ENCODE measurements at regions not wholly inside any gene's neighbourhood (a gene's known extent, or its start where the extent isn't known, plus 50 kb on each side); places are given as distances from the start of the nearest gene placed in this dataset.

GRCh38 chr13:107392205-107392604 is 823.1 kb downstream of the LIG4 start:
- DNase-seq (ENCODE audit: low spot score): no peak

GRCh38 chr13:107387525-107387924 is 819.6 kb upstream of the ARGLU1 start:
- DNase-seq (ENCODE audit: low spot score): no peak

DNA sequence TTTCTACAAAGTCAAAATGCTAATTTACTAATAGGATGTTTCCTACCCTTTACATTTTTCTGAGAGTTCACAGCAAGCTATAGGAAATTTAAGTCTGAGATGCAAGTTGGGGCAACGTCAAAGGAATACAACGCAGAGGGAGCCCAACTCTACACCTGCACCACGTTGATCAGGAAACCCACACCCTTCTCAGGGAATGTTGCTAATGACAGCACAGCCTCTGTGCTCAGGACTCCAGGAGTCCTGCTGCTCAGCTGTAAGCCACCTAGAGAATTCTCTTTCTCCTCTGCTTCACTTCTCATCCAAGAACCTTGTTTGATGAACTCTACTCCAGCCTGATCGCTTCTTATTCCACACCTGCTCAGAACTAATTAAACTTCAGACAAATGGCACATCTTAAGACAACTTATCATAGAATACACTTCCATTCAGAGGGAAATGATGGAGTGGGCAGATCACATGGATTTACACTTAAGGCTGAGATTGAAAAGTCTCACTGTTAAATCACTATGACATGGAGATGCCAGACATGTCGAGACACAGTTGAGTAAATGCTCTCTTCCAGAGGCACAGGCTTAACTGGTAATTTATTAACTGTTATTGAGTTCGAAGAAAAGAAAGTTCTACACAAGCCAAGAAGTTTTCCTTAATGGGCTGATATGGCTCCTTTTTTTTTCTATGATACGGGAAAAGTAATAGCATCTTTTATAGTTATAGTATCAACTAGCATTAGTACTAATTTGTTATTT is 811.6 kb upstream of the ARGLU1 start:
- DNase-seq (ENCODE audit: low spot score): no peak

GRCh38 chr13:107376341-107377125 is 808.6 kb upstream of the ARGLU1 start:
- DNase-seq (ENCODE audit: low spot score): no peak

DNA sequence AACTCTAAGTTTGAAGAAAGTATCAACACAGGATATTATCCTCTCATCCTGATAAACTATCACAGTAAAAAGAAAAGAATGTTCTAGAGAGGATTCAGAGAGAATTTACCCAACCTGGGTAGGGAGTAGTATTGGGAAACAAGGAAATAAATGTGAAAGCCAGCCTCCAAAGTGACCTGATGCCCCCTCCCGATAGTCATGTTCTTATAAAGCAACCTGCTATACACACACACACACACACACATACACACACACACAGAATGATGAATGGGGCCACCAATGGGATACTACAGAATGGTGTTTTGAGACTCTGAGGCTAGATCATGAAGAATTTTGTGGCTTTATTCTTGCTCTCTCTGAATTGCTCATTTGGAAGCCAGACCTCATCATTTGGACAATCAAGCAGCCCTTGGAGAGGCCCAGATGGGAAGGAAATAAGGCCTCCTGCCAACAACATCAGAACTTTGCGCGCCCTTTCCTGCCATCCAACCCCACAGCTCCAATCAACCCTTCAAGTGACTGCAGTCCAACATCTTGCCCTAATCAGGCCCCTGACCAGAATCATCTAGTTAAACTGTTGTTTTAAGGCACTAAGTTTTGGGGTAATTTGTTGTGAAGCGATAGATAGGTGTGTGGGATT is 807.9 kb upstream of the ARGLU1 start:
- DNase-seq (ENCODE audit: low spot score): no peak

- no peak for DNase-seq (ENCODE audit: low spot score)
Measured at GRCh38 chr13:107374038-107374437, 806.1 kb upstream of the ARGLU1 start.

- no peak for DNase-seq (ENCODE audit: low spot score)
Measured at GRCh38 chr13:107373551-107373950, 805.6 kb upstream of the ARGLU1 start.

DNA sequence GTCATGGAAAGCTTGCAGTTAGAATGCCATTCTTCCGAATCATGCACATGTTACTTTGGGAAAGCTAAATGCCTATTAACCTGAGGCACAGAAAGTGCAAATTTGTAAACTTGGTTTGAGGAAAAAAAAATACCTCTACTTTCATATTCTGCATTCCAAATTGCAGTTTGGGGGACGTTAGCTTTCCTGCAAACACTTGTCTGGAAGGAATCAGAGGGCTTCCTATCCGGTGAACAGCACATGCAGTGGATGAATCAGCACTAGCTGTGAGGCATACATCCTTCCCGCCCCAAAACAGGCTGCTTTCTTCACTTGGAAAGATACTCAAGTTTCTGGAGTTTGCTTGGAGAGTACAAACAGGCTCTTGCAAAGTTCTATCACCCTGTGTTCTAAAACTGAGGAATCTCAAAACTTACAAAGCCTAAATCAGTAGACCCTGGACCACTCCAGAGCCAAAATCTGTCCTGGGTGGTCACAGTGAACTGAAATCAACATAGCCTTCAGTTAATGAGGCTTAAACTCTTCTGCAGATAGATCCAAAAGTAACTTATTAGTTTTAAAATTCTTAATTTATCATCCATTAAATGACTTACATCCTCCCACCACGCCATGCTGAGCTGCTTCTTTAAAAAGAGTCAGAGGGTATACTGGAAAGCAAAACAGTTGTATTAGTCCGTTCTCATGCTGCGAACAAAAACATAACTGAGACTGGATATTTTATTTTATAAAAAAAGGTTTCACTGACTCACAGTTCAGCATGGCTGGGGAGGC is 802.3 kb upstream of the ARGLU1 start:
- no peak for DNase-seq (ENCODE audit: low spot score)

DNA sequence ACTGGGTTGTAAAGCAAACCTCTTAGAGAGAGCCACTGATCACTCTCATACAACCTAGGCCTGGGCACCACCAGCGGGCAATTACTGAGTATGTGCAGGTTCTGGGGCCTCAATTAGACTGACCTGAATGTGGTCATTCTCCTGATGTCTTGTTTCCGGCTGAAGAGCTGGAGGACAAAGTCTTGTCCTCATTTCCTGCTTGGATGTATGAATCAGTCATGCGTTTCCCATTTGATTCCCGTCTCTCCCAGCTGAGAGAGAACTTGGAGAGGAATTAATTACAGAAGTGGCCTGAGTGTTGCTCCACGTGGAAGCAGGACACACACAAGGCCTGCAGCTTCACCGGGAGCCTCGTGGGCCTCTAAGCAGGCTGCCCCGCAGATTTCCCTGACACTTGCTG is 799.3 kb upstream of the ARGLU1 start:
- DNase-seq (ENCODE audit: low spot score): no peak

GRCh38 chr13:107365466-107366215 is 797.7 kb upstream of the ARGLU1 start:
- no peak for DNase-seq (ENCODE audit: low spot score)

GRCh38 chr13:107364658-107365057 is 796.7 kb upstream of the ARGLU1 start:
- no peak for DNase-seq (ENCODE audit: low spot score)

- DNase-seq (ENCODE audit: low spot score): no peak
Measured at GRCh38 chr13:107361666-107362065, 793.7 kb upstream of the ARGLU1 start.

DNA sequence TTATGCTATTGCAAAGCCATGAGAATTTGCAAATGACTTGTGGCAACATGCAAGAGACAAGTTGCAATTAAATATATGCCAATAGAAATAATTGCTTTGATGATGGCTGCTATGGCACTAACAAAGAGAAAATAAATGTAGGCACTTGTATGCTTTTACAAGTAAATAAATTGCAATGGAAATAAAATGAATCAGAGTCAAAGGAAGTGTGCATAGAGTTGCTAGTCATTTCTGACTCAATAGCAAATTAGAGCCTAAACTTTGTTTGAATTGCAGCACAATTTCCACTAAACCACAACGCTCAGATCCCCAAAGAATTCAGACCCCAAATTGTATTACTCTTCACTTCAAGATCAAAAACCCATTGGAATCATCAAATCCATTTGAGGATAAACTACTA is 792.1 kb upstream of the ARGLU1 start:
- no peak for DNase-seq (ENCODE audit: low spot score)

- no peak for DNase-seq (ENCODE audit: low spot score)
Measured at GRCh38 chr13:107358866-107359265, 790.9 kb upstream of the ARGLU1 start.

DNA sequence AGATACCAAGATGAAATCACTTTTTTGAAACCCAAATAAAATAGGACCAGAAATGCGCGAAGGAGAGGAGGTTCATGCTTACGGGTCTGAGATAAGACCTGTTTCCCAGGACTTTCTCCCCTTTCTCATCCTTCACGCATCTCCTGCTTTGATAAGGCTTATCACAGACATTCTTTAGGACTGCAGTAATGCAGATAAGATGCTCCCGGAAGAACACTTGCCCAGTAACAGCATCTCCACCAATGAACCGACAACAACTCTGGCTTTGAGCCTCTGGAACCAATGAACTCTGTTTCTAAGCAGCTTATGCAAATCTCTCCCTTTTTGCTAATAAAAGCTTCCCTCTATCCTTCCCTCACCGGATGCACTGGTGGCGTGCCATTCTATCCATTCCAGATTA is 783.4 kb upstream of the ARGLU1 start:
- DNase-seq (ENCODE audit: low spot score): no peak

DNA sequence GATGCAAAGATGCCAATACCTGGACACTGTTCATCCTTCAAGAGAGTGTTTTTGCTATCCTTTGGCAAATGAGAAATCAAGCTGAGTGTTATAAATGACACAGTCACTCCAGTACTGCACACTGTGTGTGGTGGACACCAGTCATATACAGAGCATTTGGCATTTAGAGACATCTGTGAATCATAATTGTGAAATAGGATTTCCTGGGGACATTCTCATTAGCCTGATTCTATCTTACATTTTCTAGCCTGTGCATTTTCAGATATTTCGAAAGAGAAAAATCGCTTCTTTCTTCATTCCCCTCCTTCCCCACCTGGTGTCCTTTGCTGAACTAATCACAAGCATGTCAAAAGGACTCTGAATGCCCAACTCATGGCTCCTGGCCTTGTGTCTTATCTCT is 781.0 kb upstream of the ARGLU1 start:
- DNase-seq (ENCODE audit: low spot score): no peak

GRCh38 chr13:107348471-107348870 is 780.5 kb upstream of the ARGLU1 start:
- no peak for DNase-seq (ENCODE audit: low spot score)

- DNase-seq (ENCODE audit: low spot score): no peak
Measured at GRCh38 chr13:107347641-107348369, 779.9 kb upstream of the ARGLU1 start.

DNA sequence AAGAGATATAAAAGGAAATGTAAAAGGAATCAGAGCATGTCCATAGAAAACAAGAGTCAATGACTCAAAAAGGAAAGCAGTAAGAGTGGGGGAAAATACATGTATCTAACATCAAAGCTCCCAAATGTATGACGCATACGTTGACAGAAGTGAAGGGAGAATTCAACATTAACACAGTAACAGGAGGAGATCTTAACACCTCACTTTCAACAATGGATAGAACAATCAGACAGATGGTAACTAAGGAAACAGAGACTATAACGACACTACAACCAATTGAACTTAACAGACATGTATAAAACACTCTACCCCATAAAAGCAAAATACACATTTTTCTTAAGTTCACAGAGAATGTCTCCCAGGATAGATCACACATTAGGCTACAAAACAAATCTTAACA is 774.8 kb upstream of the ARGLU1 start:
- DNase-seq (ENCODE audit: low spot score): no peak

GRCh38 chr13:107339209-107339608 is 771.3 kb upstream of the ARGLU1 start:
- no peak for DNase-seq (ENCODE audit: low spot score)

- no peak for DNase-seq (ENCODE audit: low spot score)
Measured at GRCh38 chr13:107332188-107332587, 764.3 kb upstream of the ARGLU1 start.

Measured in ecto neural progenitor cell (in vitro differentiated cells).